ENCODE measurements at regions not wholly inside any gene's neighbourhood (a gene's known extent, or its start where the extent isn't known, plus 50 kb on each side); places are given as distances from the start of the nearest gene placed in this dataset.
"Not testable (repeated sequence)": the region's sequence is repeated elsewhere in the genome, so short reads cannot be mapped to it uniquely, and the experiment has no call there.

DNA sequence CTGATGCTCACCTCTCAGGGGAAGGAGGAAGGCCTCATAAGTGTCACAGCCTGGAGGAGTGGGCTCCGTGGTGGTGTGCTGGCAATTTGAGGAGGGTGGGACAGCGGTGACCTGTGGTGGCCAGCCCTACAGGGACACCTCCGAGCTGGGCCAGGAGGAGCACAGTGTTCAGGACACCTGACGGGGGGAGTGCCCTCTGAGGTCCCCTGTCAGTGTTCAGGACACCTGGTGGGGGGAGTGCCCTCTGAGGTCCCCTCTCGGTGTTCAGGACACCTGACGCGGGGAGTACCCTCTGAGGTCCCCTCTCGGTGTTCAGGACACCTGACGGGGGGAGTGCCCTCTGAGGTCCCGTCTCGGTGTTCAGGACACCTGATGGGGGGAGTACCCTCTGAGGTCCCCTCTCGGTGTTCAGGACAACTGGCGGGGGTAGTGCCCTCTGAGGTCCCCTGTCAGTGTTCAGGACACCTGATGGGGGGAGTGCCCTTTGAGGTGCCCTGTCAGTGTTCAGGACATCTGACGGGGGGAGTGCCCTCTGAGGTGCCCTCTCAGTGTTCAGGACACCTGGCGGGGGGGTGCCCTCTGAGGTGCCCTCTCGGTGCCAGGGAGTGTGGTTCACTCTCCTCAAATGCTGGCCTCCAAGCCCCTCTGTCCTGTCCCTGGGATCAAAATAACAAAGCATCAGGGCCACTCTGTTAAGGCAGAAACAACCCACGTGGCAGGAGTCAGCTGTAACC lies 73.4 kb upstream of the ZNF469 start:
- no peak for DNase-seq

DNA sequence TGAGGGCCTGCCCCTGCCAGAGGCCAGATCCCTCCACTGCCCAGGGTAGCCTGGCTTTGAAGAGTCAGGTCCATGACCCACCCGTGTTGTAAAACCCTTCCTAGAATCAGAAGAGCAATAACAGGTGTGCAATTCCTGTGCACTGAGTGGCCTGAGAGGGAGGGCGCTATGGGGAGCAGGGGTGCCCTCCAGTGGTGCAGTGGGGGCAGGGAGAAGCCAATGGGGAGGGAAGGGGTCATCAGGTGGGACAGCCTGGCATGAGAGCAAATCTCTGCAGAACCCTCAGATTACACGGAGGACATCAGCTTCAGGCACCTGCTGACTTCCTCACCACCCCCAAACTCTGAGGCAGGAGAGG lies 72.9 kb upstream of the ZNF469 start:
- no peak for DNase-seq

GRCh38 chr16:88310796-88311605 lies 71.8 kb upstream of the ZNF469 start:
- DNase-seq, result no peak

- not testable (repeated sequence) for DNase-seq
Measured at GRCh38 chr16:88311860-88312259, 70.9 kb upstream of the ZNF469 start.

DNA sequence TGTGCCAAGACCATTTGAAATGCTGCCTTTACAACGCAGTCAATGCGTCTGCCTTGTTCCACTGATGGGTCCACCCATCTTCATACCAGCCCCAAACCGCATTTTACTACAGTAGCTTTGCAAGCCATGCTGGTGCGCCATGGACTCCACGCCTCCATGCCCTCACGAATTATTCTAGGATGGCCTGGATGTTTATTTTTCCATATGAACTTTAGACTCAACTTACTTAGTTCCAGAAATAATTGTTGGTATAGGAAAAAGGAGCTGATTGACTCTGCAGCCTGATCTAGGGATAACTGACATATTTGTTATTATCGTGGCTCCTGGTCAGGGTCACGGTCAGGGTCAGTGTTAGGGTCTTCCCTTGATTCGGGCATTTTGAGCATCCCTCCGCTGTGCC lies 70.0 kb upstream of the ZNF469 start:
- no peak for DNase-seq

DNA sequence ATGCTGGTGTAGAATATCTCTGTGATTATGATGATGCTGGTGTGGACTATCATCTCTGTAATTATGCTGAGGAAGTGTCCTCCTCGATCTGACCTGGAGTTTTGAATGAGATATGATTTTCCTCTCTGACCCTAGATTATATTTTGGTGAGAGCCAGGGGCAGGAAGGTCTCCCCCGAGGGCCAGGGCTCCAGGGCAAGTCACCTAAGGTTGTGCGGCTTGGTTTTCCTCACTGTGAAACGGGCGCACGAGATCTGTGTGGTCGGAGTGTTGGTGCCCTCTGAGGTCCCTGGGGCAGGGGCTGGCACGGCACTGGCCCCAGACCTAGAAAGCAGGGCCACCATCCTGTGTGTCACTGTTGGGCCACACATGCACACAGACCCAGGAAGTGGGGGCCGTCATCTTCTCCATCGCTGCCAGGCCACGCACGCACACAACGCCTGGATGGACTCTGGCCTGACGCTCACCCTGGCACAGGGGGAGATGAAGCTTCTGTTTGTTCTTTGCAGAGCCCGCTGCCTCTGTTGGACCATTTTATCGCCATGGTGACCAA lies 67.7 kb upstream of the ZNF469 start:
- DNase-seq, result no peak

DNA sequence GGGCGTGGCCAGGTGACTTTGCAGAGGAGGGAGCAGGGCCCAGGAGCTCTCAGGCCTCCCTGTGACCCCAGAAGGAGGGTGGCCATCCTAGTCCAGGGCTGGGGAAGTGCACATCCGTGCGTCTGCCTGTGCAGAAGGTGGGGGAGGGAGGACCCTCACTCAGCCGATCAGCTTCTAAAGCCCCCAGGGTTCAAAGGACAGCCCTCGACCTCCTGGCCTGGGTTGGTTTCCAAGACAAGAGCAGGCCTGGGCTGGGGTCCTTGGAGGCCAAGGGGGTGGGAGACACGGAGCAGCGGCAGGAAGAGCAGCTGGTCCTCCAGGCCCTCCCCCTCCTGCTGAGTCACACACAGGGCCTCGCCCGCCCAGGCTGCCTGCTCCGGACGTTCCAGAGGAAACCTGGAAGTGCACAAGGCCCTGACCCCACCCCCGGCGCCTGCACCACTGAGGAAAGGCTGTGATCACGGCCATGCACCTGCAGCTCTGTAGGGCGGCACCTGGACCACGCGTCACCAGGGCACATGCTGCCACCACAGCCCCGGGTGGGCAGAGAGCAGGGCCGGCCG lies 67.1 kb upstream of the ZNF469 start:
- no peak for DNase-seq

DNA sequence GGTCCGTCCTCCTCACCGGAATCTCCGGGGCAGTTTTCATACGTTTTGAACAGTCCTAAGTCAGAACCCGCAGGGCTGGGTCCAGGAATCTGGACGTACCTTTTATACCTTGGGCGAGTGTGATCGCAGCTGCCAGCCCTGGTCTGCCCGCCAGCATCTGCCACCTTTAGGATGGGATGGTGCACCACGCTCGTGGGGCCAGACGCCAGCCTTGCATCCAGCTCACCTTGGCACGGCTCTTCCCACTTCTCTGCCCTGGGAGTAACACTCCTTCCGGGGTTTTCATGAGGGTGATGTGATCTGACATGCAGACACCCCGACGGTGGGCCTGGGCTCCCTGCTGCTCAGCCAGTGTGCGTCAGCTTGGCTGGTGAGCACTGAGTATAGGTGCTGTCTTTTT lies 66.6 kb upstream of the ZNF469 start:
- DNase-seq, result no peak

- no peak for DNase-seq
Measured at GRCh38 chr16:88316941-88317612, 65.7 kb upstream of the ZNF469 start.

GRCh38 chr16:88317613-88317965 lies 65.2 kb upstream of the ZNF469 start:
- DNase-seq, result no peak

GRCh38 chr16:88318051-88318450 lies 64.7 kb upstream of the ZNF469 start:
- no peak for DNase-seq

GRCh38 chr16:88318521-88318920 lies 64.2 kb upstream of the ZNF469 start:
- no peak for DNase-seq

DNA sequence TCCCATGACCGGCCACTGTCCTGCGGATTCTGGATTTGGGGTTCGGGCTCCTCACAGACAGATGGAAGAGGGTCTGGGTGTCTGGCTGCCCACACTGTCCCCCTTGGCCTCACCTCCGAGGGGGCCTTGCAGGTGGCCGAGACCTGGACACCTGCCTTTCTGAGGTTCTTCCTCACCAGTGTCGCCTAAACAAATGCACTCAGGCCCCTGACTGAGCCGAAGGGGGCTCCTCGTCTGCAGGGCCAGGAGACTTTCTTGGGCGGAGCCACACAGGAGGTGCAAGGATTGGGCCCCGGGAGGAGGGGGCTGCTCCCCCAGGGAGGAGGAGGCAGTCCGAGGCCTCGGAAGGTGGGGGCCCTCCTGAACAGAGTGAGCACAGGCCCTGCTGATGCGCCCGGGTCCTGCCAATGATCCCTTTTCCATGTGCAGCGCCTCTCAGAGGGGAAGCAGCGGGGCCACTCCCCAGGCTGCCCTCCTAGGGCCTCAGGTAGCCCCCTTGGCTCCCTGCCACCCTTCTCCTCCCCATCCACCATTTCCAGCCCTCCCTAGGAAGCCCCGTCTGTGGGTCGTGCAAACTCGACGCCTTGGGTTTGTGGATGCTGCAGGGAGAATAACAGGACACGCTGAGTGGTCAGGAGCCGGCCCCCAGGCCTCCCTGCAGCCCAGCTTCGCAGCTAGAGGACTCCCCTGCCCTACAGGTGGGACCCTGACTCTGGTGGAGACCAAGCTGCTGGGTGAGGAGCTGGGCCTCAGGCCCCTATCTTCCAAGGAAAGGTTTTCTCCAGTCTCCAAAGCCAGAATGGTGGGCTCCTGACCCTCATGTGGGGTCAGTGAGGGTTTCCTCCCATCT lies 63.4 kb upstream of the ZNF469 start:
- no peak for DNase-seq

DNA sequence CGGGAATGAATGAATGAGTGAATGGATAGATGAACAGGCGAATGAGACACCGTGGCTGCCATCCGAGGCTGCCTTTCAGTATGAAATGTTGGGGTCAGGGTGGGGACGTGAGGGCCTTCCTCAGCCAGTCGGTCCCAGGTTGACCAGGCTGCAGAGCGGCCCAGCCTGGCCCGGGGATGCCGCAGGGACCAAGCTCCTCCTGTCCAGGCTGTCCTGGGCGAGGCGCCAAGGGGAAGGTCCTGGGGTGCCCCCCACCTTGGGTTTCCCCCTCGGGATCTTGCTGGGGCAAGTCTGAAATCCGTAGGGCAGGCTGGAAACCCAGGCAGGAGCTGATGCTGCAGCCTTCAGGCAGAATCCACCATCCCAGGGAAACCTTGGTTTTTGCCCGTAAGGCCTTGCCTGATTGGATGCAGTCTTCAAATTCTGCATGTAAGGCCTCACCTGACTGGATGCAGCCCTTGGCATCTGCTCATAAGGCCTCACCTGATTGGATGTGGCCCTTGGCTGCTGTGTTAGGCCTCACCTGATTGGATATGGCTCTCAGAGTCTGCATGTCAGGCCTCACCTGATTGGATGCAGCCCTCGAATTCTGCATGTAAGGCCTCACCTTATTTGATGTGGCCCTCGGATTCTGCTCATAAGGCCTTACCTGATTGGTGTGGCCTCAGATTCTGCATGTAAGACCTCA lies 61.7 kb upstream of the ZNF469 start:
- no peak for DNase-seq

DNA sequence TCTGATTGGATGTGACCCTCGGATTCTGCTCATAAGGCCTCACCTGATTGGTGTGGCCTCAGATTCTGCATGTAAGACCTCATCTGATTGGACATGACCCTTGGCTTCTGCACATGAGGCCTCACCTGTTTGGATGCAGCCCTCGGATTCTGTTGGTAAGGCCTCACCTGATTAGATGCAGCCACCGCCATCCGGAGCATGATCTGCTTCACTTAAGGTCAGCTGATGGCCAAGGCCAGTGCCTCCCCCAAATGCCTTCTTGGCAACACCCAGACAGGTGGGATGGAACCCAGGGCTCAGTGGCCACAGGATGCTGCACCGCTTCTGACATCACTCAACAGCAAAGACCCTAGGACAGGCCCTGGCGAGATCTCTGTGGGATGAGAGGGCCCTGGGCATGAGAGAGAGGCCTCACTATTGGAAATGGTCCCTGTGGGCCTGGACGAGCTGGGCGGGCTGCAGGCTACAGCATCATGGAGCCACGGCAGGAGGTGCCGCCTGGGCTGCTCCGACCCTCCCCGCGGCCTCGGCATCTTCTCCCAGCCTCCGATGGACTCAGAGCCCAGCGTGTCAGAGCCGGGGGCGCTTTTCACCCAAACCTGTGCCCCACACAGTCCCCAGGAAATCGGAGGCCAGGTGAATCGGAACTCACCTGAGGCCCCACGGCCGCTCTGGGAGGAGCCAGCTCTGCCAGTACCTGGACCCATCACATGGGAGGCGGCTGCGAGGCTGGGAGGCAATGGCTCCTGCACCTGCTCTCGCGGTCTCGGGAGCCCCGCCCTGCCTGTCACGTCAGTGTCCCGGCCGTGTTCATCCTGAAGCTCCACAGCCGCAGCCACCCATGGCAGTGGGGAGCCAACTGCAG lies 60.9 kb upstream of the ZNF469 start:
- DNase-seq, result no peak

- no peak for DNase-seq
Measured at GRCh38 chr16:88322500-88322970, 60.2 kb upstream of the ZNF469 start.

- no peak for DNase-seq
Measured at GRCh38 chr16:88323041-88323440, 59.7 kb upstream of the ZNF469 start.

DNA sequence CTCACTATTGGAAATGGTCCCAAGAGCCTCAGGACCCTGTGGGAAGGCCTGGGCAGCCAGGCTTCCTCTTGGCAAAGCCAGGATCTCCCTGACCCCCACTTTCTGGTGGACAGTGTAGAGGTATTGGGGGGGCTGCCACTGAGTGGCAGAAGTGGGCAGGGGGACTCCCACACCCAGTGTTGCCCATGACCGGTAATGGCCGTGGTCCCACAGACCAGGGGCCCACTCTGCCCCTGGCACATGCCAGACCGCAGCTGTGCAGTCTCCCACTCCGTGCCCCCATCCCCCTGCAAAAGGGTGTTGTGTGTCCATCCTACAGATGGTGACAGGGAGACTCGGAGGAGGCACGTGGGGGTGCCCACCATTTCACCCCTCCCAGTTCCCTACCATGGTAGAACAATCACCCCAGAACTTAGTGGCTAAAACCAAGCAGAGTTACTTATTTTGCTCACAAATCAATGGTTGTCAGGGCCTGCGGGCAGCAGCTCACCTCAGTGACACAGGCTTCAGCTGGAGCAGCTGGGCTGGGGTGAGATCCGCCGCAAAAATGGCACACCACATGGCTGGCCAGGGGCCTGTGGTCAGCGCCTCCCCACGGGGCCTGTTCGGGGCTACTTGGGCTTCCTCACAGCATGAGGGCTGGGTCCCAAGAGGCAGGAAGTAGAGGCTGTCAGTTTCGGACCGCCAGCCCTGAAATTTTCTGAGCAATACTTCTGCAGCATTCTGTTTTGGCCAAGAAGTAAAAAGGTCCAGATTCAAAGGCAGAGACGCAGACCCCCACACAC lies 59.0 kb upstream of the ZNF469 start:
- DNase-seq, result no peak

DNA sequence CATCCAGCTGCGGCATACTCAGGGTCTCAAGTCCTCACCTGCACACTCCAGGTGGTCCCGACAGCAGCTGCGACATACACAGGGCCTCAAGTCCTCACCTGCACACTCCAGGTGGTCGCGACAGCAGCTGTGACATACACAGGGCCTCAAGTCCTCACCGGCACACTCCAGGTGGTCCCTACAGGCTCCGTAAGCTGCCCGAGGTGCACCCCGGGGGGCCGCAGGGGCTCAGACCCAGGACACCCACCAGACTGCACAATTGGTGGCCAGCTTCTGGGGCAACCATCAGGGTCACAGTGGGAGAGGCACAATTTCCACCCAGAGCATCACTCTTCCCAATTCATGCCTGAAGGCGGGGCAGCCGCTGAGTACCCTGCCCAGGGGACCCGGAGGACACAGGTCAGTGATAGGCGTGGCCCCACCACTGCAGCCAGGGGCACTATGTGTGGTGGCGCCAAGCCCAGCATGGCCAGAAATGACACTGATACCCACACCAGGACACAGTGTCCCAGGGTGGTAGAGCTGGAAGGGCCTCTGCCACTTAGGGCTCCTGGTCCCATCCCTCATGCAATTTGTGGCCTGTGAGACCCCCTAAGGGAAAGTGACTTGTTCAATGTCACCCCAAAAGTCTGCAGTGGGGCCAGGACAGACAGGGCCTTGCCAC lies 57.5 kb upstream of the ZNF469 start:
- DNase-seq, result no peak

All from OCI-M1 (cell line).